Kidney epithelial cell (primary cell): ENCODE measurements at regions not wholly inside any gene's neighbourhood (a gene's known extent, or its start where the extent isn't known, plus 50 kb on each side); places are given as distances from the start of the nearest gene placed in this dataset.

Source experiments
- DNase-seq: peaks from one replicate; pipeline ENCODE4 v3.0.0-alpha.2; 2010; ENCODE audit warnings: low read depth
- H3K27me3 ChIP-seq: 2 replicates; pipeline ENCODE4 v1.6.0; 2011; ENCODE audit warnings: low read length; ENCODE audit not compliant: control insufficient read depth, insufficient read depth
- H3K36me3 ChIP-seq: 2 replicates; pipeline ENCODE4 v1.5.1; 2011; ENCODE audit warnings: low read length; ENCODE audit not compliant: control insufficient read depth, insufficient read depth
- H3K4me3 ChIP-seq: 2 replicates; pipeline ENCODE4 v1.5.1; 2011; ENCODE audit warnings: low read depth, mild to moderate bottlenecking, control low read depth, low read length
- TF ChIP-seq, protein P1 (sequence below): IDR thresholded peaks from 2 replicates; pipeline ENCODE4 v1.5.1; 2011; ENCODE audit warnings: mild to moderate bottlenecking, moderate library complexity, low read length, control low read depth, inconsistent platforms; ENCODE audit not compliant: insufficient read depth, poor library complexity, severe bottlenecking

DNA sequence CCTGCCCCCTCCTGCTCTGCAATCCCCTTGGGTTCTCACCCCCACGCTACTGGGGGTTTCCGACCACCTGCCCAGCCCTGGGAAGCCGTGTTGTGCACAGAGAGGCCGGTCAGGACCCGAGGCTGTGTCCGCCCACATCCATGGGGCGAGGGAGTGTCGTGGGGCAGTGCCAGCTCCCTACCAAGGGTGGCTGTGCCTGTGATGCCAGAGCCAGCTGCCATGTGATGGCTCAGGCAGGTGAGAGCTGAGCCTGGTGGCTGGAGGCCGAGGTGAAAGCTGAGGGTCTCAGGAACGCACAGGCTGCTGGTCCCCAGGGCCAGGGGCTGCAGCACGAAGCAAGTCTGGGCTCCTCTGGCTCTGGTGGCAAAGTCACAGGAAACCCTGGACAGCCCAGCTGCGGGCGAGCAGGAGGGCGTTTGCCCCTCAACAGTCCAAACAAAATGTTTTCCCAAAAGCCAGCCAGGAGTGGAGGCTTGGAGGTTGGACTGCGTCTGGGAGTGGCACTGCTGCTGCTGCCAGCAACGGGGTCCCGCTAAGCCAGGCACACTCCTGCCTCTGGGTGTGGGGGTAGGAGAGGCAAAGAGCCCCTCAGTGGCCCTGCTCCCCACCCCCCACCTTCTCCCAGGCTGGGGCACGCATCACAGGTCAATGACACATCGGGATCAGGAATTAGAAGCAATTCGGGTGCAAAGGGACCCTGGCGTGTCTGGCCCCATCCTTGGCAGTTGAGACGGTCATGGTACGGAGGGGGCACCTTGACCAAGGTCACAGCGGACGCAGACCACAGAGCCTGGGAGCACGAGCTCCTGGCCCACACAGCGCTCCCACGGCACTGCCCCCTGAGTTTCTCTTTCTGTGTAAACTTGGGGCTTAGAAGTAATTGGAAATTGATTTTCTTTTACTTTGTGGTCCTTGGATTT is 72.4 kb upstream of the GPC1 start:
- TF ChIP-seq, protein P1, sequence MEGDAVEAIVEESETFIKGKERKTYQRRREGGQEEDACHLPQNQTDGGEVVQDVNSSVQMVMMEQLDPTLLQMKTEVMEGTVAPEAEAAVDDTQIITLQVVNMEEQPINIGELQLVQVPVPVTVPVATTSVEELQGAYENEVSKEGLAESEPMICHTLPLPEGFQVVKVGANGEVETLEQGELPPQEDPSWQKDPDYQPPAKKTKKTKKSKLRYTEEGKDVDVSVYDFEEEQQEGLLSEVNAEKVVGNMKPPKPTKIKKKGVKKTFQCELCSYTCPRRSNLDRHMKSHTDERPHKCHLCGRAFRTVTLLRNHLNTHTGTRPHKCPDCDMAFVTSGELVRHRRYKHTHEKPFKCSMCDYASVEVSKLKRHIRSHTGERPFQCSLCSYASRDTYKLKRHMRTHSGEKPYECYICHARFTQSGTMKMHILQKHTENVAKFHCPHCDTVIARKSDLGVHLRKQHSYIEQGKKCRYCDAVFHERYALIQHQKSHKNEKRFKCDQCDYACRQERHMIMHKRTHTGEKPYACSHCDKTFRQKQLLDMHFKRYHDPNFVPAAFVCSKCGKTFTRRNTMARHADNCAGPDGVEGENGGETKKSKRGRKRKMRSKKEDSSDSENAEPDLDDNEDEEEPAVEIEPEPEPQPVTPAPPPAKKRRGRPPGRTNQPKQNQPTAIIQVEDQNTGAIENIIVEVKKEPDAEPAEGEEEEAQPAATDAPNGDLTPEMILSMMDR = no peak
- H3K27me3 ChIP-seq = peaks cover 19% of the 10 kb centered on the region
- H3K4me3 ChIP-seq = no peak overlapping the region
- H3K36me3 ChIP-seq = no peaks in the 10 kb centered on the region
- no peak for DNase-seq

DNA sequence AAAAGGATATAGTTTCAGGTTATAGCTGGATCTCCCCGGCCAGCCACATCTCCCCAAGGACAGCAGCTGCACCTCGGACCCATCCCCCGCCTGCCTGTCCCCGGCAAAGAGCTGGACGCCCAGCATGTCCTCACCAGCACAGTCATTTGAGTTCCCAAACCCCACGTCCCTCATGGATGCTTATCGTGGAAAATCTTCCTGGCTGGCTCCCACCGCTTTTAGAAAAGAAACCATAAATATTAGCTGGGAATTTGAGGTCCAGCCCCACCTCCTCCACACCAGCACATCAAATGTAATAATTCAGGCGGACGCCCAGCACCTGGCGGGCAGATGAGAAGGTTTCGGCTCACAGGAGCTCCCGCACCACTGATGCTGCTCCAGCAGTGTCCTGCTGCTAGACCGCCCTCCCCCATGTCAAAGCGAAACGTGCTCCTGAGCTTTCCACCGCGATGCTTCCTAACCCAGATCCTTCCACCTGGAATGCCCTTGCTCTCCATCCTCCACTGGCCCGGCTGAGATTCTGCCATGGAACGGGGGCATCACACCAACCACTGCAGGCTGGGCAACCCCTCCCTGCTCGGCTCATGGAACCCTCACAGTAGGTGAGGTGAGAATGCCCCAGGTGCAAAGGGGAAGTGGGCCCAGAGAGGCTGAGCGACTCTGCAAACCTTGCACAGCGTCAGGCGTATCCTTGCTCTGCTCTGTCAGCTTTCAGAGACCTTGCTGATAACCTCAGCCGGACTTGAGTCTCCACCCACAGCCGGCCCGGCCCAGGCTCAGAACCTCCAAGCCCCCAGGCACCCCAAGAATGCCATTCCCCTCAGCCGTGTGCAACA is 71.5 kb upstream of the GPC1 start:
- no peak for DNase-seq
- Histone ChIP-seq H3K27me3 (peaks cover 19% of the 10 kb centered on the region), H3K4me3 (no peak overlapping the region), H3K36me3 (no peaks in the 10 kb centered on the region)
- TF ChIP-seq, protein P1 = no peak

DNA sequence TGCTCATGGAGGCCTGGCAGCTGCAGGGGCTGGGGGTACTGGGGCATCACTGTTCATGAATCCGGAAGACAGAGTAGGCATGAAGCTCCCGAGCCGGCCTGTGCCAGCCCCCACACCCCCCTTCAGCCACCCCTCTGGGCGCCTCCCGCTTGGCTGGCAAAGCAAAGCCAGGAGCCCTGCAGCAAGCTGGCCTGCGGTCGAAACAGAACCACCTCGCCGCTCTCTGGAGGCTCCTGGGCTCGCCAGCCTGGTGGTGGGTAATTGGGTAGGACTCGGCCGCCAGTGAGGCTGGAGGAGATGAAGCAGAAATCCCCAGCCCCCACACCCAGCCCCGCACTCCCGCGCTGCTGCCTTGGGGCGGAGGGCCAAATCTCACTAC is 70.9 kb upstream of the GPC1 start:
- H3K36me3 ChIP-seq = no peaks in the 10 kb centered on the region
- peaks cover 19% of the 10 kb centered on the region for H3K27me3 ChIP-seq
- no peak for DNase-seq
- TF ChIP-seq, protein P1 = no peak
- no peak overlapping the region for H3K4me3 ChIP-seq

DNA sequence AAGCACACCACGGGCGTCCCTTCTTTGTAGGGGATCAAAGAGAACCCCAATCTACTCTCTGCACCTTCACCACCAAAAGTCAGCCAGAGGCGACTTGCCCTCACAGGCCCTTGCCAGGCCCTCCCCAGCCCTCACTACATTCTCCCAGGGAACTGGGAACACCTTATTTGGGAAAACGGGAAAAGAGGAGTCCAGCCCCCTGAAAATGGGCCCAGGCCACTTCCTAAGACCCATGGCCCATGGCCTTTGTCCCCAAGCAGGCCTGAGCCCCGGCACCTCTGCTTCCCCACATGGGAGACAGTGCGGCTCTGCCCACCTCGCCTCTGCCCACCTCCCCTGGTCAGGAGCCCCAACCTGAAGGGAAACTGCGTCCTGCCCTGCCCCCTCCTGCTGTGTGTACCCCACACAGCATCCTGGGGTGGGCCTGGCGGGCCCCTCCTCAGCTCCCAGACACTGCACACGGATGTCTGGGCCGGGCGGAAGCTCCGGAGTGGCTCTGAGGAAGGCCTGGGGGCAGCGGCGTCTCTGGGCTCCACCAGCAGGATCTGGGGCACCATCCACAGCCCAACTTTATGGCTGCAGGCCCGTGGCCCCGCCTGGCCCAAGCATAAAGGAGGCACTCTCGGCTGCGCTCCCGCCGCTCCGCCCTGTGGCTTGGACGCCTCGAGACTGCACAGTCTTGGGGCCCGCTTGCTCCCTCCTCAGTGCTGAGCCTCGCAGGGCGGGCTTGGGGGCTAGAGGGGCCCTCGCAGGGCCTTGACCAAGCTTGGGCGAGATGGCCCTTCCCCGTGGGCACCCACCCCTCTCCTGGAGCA is 70.3 kb upstream of the GPC1 start:
- Histone ChIP-seq H3K36me3 (no peaks in the 10 kb centered on the region), H3K27me3 (peaks cover 19% of the 10 kb centered on the region), H3K4me3 (no peak overlapping the region)
- no peak for DNase-seq
- TF ChIP-seq, protein P1 = no peak

DNA sequence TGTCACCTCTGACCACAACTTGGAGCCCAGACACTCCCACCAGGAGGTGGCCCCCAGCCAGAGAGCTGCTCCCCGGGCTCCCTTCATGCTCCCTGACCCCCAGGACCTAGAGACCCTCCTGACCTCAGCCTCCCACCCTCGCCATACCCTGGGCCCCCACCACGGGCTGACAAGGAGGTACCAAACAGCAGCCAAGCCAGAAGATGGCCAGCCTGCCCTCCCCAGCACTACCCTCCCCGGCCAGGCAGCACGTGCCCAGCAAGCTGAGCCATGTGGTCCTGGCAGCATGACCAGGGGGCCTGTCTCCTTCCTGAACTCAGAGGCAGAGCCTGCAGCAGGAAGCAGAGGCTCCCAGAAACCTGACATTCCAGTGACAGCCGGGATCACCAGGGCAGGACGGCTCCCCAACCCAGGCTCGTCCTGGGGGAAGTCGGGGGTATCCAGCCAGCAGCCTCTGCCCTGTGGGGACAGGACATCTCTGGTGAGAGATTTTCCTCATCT is 69.4 kb upstream of the GPC1 start:
- Histone ChIP-seq H3K4me3 (no peak overlapping the region), H3K36me3 (no peaks in the 10 kb centered on the region), H3K27me3 (peaks cover 19% of the 10 kb centered on the region)
- no peak for DNase-seq
- TF ChIP-seq, protein P1 = no peak
